Mesenchymal stem cell (in vitro differentiated cells and primary cell): ENCODE measurements at regions not wholly inside any gene's neighbourhood (a gene's known extent, or its start where the extent isn't known, plus 50 kb on each side); places are given as distances from the start of the nearest gene placed in this dataset.

Experiments used
- DNase-seq: peaks from one replicate; pipeline ENCODE4 v3.0.0-alpha.2; 2013
- H2AFZ ChIP-seq: one replicate; pipeline ENCODE4 v1.6.1; 2013; ENCODE audit warnings: low read depth, mild to moderate bottlenecking, control low read depth, inconsistent platforms, low read length, moderate library complexity
- H2AK5ac ChIP-seq: 2 replicates; pipeline ENCODE4 v1.6.1; 2013; ENCODE audit warnings: low read length, moderate library complexity, mild to moderate bottlenecking, inconsistent platforms; ENCODE audit not compliant: severe bottlenecking
- H2BK120ac ChIP-seq: one replicate; pipeline ENCODE4 v1.6.1; 2013; ENCODE audit warnings: low read depth, mild to moderate bottlenecking, inconsistent platforms, low read length, moderate library complexity
- H2BK12ac ChIP-seq, 2 experiments: one replicate each; pipeline ENCODE4 v1.6.1; 2013; ENCODE audit warnings: inconsistent platforms in 2 of 2, low read length in 2 of 2, mild to moderate bottlenecking in 2 of 2, moderate library complexity in 2 of 2, control low read depth in 1 of 2
- H2BK15ac ChIP-seq: one replicate; pipeline ENCODE4 v1.6.1; 2013; ENCODE audit warnings: mild to moderate bottlenecking, low read depth, inconsistent platforms; ENCODE audit not compliant: poor library complexity, severe bottlenecking
- H2BK5ac ChIP-seq: 2 replicates; pipeline ENCODE4 v1.6.1; 2013; ENCODE audit warnings: low read depth, mild to moderate bottlenecking, low read length, control low read depth, inconsistent platforms; ENCODE audit not compliant: poor library complexity, severe bottlenecking
- H3K14ac ChIP-seq, 2 experiments: one replicate each; pipeline ENCODE4 v1.6.1; 2013; ENCODE audit warnings: inconsistent platforms in 2 of 2, low read length in 2 of 2, control low read depth in 1 of 2, mild to moderate bottlenecking in 1 of 2, moderate library complexity in 1 of 2
- H3K18ac ChIP-seq, 2 experiments: one replicate each; pipeline ENCODE4 v1.6.1; 2013; ENCODE audit warnings: inconsistent platforms in 2 of 2, low read length in 2 of 2, control low read depth in 1 of 2, low read depth in 1 of 2, mild to moderate bottlenecking in 1 of 2
- H3K23ac ChIP-seq, 2 experiments: one replicate each; pipeline ENCODE4 v1.6.1; 2013; ENCODE audit warnings: inconsistent platforms in 2 of 2, low read length in 2 of 2, mild to moderate bottlenecking in 2 of 2, moderate library complexity in 2 of 2, control low read depth in 1 of 2
- H3K27ac ChIP-seq: 2 replicates; pipeline ENCODE4 v1.5.1; 2013; ENCODE audit warnings: mild to moderate bottlenecking, moderate library complexity, low read length, control low read depth, inconsistent platforms; ENCODE audit not compliant: poor library complexity, severe bottlenecking
- H3K27me3 ChIP-seq, 2 experiments: 2 replicates each; pipeline versions ENCODE4 v1.6.1 to v1.7.0; 2013; ENCODE audit warnings: low read length in 2 of 2, mild to moderate bottlenecking in 2 of 2, moderate library complexity in 2 of 2, control low read depth in 1 of 2, inconsistent platforms in 1 of 2; ENCODE audit not compliant: control insufficient read depth in 1 of 2, insufficient read depth in 1 of 2
- H3K36me3 ChIP-seq, 2 experiments: 2 replicates each; pipeline versions ENCODE4 v1.6.1 to v1.7.0; 2013; ENCODE audit warnings: low read length in 2 of 2, control low read depth in 1 of 2, inconsistent platforms in 1 of 2, low read depth in 1 of 2, mild to moderate bottlenecking in 1 of 2; ENCODE audit not compliant: insufficient read depth in 2 of 2, control insufficient read depth in 1 of 2
- H3K4ac ChIP-seq, 2 experiments: one replicate each; pipeline ENCODE4 v1.6.1; 2013; ENCODE audit warnings: inconsistent platforms in 2 of 2, low read length in 2 of 2, mild to moderate bottlenecking in 2 of 2, moderate library complexity in 2 of 2, control low read depth in 1 of 2, low read depth in 1 of 2
- H3K4me1 ChIP-seq: 2 replicates; pipeline ENCODE4 v1.6.1; 2013; ENCODE audit warnings: low read depth, low read length, control low read depth; ENCODE audit not compliant: control insufficient read depth, insufficient read depth
- H3K4me2 ChIP-seq: 2 replicates; pipeline ENCODE4 v1.6.1; 2013; ENCODE audit warnings: low read length, mild to moderate bottlenecking, inconsistent platforms; ENCODE audit not compliant: poor library complexity, severe bottlenecking
- H3K4me3 ChIP-seq, 2 experiments: 2 replicates each; pipeline versions ENCODE4 v1.5.1 to v1.7.0; 2013; ENCODE audit warnings: low read length in 2 of 2, mild to moderate bottlenecking in 2 of 2, control low read depth in 1 of 2, low read depth in 1 of 2; ENCODE audit not compliant: insufficient read depth in 1 of 2
- H3K79me1 ChIP-seq: replicated peaks from 2 replicates; pipeline ENCODE4 v1.6.1; 2013; ENCODE audit warnings: mild to moderate bottlenecking, control low read depth, low read length, inconsistent platforms; ENCODE audit not compliant: poor library complexity, severe bottlenecking
- H3K9ac ChIP-seq: 2 replicates; pipeline ENCODE4 v1.7.0; 2013; ENCODE audit warnings: mild to moderate bottlenecking, low read length, moderate library complexity
- H3K9me3 ChIP-seq: 2 replicates; pipeline ENCODE4 v1.7.0; 2013; ENCODE audit warnings: mild to moderate bottlenecking, low read length; ENCODE audit not compliant: control insufficient read depth
- H4K8ac ChIP-seq: one replicate; pipeline ENCODE4 v1.6.1; 2013; ENCODE audit warnings: inconsistent platforms, mild to moderate bottlenecking, low read length, moderate library complexity
- H4K91ac ChIP-seq: one replicate; pipeline ENCODE4 v1.6.1; 2013; ENCODE audit warnings: mild to moderate bottlenecking, low read length, inconsistent platforms
- WGBS: methylation state at CpG from one replicate; pipeline ENCODE4 v1.1.7; 2013; ENCODE audit warnings: mixed read lengths; 5-methylcytosine and 5-hydroxymethylcytosine counted together

DNA sequence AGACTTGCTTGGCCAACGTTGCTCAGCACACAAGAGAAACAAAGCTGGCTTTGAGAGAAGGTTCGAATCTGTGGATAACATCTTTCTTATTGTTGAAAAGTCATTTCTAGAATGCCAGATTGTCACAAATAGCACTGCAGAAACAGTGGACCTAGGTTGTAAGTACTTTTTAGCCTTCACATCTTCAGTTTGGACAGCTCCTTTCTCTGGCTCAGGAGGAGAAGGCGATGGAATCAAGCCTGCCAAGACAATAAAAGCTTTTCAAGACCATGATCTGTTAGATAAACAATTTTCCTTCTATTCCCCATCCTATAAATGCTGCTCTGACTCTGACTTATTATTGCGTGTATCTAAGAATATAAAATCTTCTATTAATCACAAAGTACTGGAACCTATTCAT is 615.2 kb upstream of the SEMA6A start:
- Histone ChIP-seq H2BK120ac (no peak overlapping the region), H3K4me1 (no peaks in the 10 kb centered on the region), H3K36me3 (no peaks in the 10 kb centered on the region), H2AK5ac (no peak overlapping the region), H3K27me3 (no peaks in the 10 kb centered on the region), H3K9me3 (peaks cover 3% of the 10 kb centered on the region), H3K79me1 (no peaks in the 10 kb centered on the region), H3K27ac (no peak overlapping the region), H2BK5ac (no peak overlapping the region), H3K18ac (no peak overlapping the region), H2BK12ac (no peak overlapping the region), H3K9ac (no peak overlapping the region), H3K4me3 (no peak overlapping the region), H2BK15ac (no peak overlapping the region), H4K91ac (no peak overlapping the region), H3K14ac (no peak overlapping the region), H2AFZ (no peak overlapping the region), H3K23ac (no peak overlapping the region), H3K4me2 (no peak overlapping the region), H4K8ac (no peak overlapping the region), H3K4ac (no peak overlapping the region)
- no peak for DNase-seq
- 81% methylated on average over 3 of the region's 4 CpGs for WGBS

- H2BK15ac ChIP-seq = no peak overlapping the region
- H3K79me1 ChIP-seq = no peaks in the 10 kb centered on the region
- no peaks in the 10 kb centered on the region for H3K27me3 ChIP-seq
- H2BK120ac ChIP-seq = no peak overlapping the region
- H3K4me3 ChIP-seq = no peak overlapping the region
- no peak overlapping the region for H3K27ac ChIP-seq
- H4K8ac ChIP-seq = no peak overlapping the region
- H3K36me3 ChIP-seq = no peaks in the 10 kb centered on the region
- H3K14ac ChIP-seq = no peak overlapping the region
- H2AK5ac ChIP-seq = no peak overlapping the region
- no peak overlapping the region for H2BK12ac ChIP-seq
- H3K4me1 ChIP-seq = no peaks in the 10 kb centered on the region
- H3K9me3 ChIP-seq = peaks cover 3% of the 10 kb centered on the region
- DNase-seq = peak; percentile 48
- no peak overlapping the region for H2AFZ ChIP-seq
- WGBS = 17% methylated on average over 1 of the region's 1 CpG
- no peak overlapping the region for H3K4me2 ChIP-seq
- H3K23ac ChIP-seq = no peak overlapping the region
- H4K91ac ChIP-seq = no peak overlapping the region
- H3K9ac ChIP-seq = no peak overlapping the region
- H3K4ac ChIP-seq = no peak overlapping the region
- no peak overlapping the region for H2BK5ac ChIP-seq
- H3K18ac ChIP-seq = no peak overlapping the region
Observed at GRCh38 chr5:117188211-117188610, 613.6 kb upstream of the SEMA6A start.

DNA sequence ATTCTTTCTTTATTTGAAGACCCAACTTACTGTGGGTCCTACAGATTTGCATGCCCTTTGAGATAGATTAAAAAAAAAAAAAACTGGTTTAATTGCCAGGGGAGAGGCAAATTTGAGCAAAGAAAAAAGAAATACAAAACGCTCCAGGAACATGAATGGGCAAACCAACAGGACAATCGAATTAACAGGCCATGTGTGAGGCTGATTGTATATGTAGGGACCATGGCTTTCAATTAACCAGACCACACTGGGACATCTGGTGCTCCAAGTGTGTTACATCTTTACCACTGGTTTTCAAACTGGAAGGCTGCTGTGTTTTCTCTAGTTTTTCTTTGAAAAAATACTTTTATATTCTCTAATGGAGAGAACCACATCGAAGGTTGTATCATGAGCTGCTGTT is 612.1 kb upstream of the SEMA6A start:
- Histone ChIP-seq H3K4me2 (no peak overlapping the region), H3K9me3 (peaks cover 3% of the 10 kb centered on the region), H3K4me1 (no peaks in the 10 kb centered on the region), H4K91ac (no peak overlapping the region), H2AK5ac (no peak overlapping the region), H3K14ac (no peak overlapping the region), H3K36me3 (no peaks in the 10 kb centered on the region), H3K27ac (no peak overlapping the region), H4K8ac (no peak overlapping the region), H3K4me3 (no peak overlapping the region), H3K79me1 (no peaks in the 10 kb centered on the region), H2BK15ac (no peak overlapping the region), H2BK120ac (no peak overlapping the region), H2BK5ac (no peak overlapping the region), H2BK12ac (no peak overlapping the region), H3K18ac (no peak overlapping the region), H3K9ac (no peak overlapping the region), H3K23ac (no peak overlapping the region), H3K27me3 (no peaks in the 10 kb centered on the region), H3K4ac (no peak overlapping the region), H2AFZ (no peak overlapping the region)
- WGBS = 82% methylated on average over 2 of the region's 3 CpGs
- DNase-seq = no peak

- no peak overlapping the region for H4K91ac ChIP-seq
- H2BK15ac ChIP-seq = no peak overlapping the region
- no peak overlapping the region for H3K27ac ChIP-seq
- H3K79me1 ChIP-seq = no peaks in the 10 kb centered on the region
- H3K4ac ChIP-seq = no peak overlapping the region
- no peaks in the 10 kb centered on the region for H3K4me1 ChIP-seq
- 100% methylated on average over 1 of the region's 2 CpGs for WGBS
- no peak overlapping the region for H4K8ac ChIP-seq
- H3K18ac ChIP-seq = no peak overlapping the region
- peaks cover 6% of the 10 kb centered on the region for H3K9me3 ChIP-seq
- no peak overlapping the region for H2AFZ ChIP-seq
- H2BK5ac ChIP-seq = no peak overlapping the region
- no peaks in the 10 kb centered on the region for H3K27me3 ChIP-seq
- H3K23ac ChIP-seq = no peak overlapping the region
- DNase-seq = no peak
- no peak overlapping the region for H3K4me2 ChIP-seq
- no peak overlapping the region for H2BK12ac ChIP-seq
- no peak overlapping the region for H2BK120ac ChIP-seq
- H2AK5ac ChIP-seq = no peak overlapping the region
- H3K36me3 ChIP-seq = no peaks in the 10 kb centered on the region
- H3K9ac ChIP-seq = no peak overlapping the region
- no peak overlapping the region for H3K14ac ChIP-seq
- no peak overlapping the region for H3K4me3 ChIP-seq
Observed at GRCh38 chr5:117183326-117183725, 608.7 kb upstream of the SEMA6A start.
